Right lobe of liver (tissue), 4 donors: ENCODE measurements at regions not wholly inside any gene's neighbourhood (a gene's known extent, or its start where the extent isn't known, plus 50 kb on each side); places are given as distances from the start of the nearest gene placed in this dataset.

ENCODE experiments used
- POLR2A ChIP-seq: fragments of 450-650 bp; IDR thresholded peaks from one replicate; pipeline ENCODE4 v1.6.1; 2017; ENCODE audit warnings: antibody characterized with exemption, mild to moderate bottlenecking
- TF ChIP-seq, protein P1 (sequence below), 4 donors: fragments of 200-600 bp in 3 of 4; fragments of 450-650 bp in 1 of 4; IDR thresholded peaks; one replicate each; pipeline versions ENCODE4 v1.5.1 to v1.8.0; 2016 to 2022; ENCODE audit warnings: antibody characterized with exemption in 4 of 4, mild to moderate bottlenecking in 2 of 4
- donor health status: DM: no; HTN: no; CAD: no.
- donor health status: DM: no; HTN: no; CAD: no.
- donor health status: DM: no; HTN: yes; CAD: no.

DNA sequence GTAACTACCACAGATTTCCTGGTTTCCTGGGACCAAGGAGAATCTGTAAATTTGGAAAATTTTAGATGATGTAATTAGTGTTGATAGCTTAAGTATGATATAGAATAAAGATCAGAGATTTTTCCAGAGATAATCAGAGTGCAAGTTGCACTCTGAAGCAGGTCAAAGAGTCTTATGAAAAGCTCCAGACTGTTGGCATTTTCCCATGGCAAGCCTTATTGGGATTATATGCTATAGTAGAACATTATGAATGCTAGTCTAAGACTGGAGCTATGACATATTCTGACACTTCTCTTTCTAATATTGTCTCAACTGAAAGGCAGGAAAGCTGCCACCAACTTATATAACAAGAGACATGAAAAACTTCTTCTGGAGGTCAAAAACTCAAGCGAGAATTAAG lies 1638.3 kb upstream of the LRRTM1 start:
- TF ChIP-seq, protein P1, sequence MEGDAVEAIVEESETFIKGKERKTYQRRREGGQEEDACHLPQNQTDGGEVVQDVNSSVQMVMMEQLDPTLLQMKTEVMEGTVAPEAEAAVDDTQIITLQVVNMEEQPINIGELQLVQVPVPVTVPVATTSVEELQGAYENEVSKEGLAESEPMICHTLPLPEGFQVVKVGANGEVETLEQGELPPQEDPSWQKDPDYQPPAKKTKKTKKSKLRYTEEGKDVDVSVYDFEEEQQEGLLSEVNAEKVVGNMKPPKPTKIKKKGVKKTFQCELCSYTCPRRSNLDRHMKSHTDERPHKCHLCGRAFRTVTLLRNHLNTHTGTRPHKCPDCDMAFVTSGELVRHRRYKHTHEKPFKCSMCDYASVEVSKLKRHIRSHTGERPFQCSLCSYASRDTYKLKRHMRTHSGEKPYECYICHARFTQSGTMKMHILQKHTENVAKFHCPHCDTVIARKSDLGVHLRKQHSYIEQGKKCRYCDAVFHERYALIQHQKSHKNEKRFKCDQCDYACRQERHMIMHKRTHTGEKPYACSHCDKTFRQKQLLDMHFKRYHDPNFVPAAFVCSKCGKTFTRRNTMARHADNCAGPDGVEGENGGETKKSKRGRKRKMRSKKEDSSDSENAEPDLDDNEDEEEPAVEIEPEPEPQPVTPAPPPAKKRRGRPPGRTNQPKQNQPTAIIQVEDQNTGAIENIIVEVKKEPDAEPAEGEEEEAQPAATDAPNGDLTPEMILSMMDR (IDR thresholded peaks at IDR 0.05) = no peak
- no peak for TF ChIP-seq POLR2A
